AG10803 (cell line): ENCODE measurements at regions not wholly inside any gene's neighbourhood (a gene's known extent, or its start where the extent isn't known, plus 50 kb on each side); places are given as distances from the start of the nearest gene placed in this dataset.
"Not testable (repeated sequence)": the region's sequence is repeated elsewhere in the genome, so short reads cannot be mapped to it uniquely, and the experiment has no call there.

ENCODE experiments used
- DNase-seq: peaks from one replicate; pipeline ENCODE4 v3.0.0; 2010; ENCODE audit warnings: low read depth
- H3K4me3 ChIP-seq: 2 replicates; pipeline ENCODE4 v1.5.1; 2011; ENCODE audit warnings: mild to moderate bottlenecking, low read length, control low read depth
- CTCF ChIP-seq: conservative IDR thresholded peaks from 2 replicates; pipeline ENCODE4 v1.5.1; 2011; ENCODE audit warnings: mild to moderate bottlenecking, low read length, control low read depth, inconsistent platforms

DNA sequence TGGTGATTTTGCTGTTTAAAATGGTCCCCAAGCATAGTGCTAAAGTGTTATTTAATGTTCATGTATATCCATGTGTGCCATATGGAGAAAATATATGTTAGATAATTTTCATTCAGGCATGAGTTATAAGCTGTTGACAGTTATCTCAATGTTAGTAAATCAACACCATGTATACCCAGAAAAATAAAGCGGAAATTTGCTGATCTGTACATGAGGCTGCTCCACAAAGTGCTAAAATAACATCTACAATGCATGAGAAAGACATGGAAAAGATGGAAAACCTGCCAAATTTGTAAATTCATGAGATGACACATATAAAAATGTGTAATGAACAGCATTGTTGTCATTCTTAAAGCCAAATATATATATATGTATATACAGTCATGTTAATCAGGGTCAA is 1199.2 kb downstream of the FSCB start:
- DNase-seq: no peak
- TF ChIP-seq CTCF: no peak
- no peak overlapping the region for H3K4me3 ChIP-seq

- no peak for TF ChIP-seq CTCF
- no peak for DNase-seq
- H3K4me3 ChIP-seq: no peak overlapping the region
Observed at GRCh38 chr14:43306053-43306452, 1201.0 kb downstream of the FSCB start.

- no peak overlapping the region for H3K4me3 ChIP-seq
- no peak for DNase-seq
- no peak for TF ChIP-seq CTCF
Observed at GRCh38 chr14:43297794-43298193, 1209.3 kb downstream of the FSCB start.

DNA sequence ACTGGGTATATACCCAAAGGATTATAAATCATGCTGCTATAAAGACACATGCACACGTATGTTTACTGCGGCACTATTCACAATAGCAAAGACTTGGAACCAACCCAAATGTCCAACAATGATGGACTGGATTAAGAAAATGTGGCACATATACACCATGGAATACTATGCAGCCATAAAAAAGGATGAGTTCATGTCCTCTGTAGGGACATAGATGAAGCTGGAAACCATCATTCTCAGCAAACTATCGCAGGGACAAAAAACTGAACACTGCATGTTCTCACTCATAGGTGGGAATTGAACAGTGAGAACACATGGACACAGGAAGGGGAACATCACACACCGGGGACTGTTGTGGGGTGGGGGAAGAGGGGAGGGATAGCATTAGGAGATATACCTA is 1211.0 kb downstream of the FSCB start:
- not testable (repeated sequence) for DNase-seq, H3K4me3 ChIP-seq

DNA sequence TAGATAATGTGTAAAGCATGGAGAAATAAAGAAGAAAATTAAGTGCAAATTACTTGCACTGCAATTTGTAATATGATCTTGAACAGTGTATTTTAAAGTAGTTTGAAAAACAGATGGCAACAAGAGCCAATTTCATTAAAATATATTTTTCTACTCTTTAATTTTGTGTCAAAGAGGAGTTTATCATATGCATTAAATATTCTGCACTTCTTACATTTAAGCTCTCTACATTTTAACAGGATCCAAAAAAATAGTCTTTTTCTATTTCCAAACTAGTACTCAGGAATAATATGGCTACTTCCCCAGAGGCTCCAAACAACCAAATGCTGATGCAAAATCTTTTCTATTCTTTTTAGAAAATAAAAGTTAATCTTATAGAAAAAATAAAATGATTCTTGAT is 1221.5 kb downstream of the FSCB start:
- TF ChIP-seq CTCF: no peak
- no peak overlapping the region for H3K4me3 ChIP-seq
- DNase-seq: no peak

DNA sequence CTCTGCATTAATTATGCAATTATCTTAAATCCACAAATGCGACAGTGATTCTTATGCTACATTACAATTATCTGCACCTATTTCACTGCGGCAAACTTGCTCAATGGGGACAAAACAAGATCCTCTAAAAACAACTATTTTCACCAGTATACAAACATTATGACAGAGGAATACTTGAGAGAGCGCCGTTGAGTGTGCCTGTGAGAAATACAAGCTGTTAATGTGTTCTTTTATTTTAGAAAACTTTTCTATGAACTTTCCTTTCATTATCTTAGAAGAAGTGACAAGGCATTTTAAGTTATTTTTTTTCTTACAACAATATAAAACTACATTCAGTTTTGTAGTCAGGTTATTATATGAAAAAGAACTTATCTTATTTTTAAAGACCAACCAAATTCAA is 1247.0 kb downstream of the FSCB start:
- TF ChIP-seq CTCF: no peak
- no peak for DNase-seq
- no peak overlapping the region for H3K4me3 ChIP-seq

DNA sequence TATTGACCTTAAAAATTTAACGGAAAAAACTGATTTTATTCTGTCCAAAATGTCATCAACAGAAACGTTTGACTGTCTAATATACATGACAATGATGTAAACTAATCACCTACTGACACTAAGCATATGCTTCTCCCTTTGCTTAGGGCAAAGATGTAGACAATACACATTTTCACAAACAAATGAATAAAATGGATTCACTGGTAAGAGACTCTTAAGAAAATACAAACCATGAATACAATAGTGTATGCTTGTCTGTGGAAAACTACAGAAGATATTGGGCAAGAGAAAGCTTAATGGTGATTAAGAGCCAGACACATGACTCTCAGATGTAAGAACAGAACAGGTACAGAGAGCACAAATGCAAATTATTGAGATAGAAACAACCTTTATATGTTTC is 1248.7 kb downstream of the FSCB start:
- no peak for DNase-seq
- TF ChIP-seq CTCF: no peak
- H3K4me3 ChIP-seq: no peak overlapping the region

- not testable (repeated sequence) for H3K4me3 ChIP-seq, DNase-seq
Observed at GRCh38 chr14:43256996-43257395, 1250.1 kb downstream of the FSCB start.
